ENCODE measurements at regions not wholly inside any gene's neighbourhood (a gene's known extent, or its start where the extent isn't known, plus 50 kb on each side); places are given as distances from the start of the nearest gene placed in this dataset.
"Not testable (repeated sequence)": the region's sequence is repeated elsewhere in the genome, so short reads cannot be mapped to it uniquely, and the experiment has no call there.

DNA sequence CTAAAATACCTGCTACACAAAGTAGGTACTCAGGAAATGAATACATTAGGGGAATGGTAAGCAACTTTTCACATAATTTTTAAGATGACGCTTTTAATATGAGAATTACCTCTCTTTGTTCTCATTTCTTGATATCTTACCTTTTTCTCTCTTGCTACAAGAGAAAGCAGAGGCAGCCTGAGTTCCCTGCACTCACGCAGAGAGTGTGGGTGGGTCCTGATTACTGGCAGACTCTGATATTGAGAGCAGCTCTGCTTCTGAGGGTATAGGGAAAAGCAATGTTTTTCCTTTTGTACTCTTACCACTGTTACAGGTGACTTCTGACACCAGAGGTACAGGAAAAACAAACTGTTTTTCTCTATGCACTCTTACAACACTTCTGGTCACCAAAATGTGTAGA, 420.2 kb upstream of the TMTC1 start:
- no peak for DNase-seq (ENCODE audit: low read depth in 2 of 2)

DNA sequence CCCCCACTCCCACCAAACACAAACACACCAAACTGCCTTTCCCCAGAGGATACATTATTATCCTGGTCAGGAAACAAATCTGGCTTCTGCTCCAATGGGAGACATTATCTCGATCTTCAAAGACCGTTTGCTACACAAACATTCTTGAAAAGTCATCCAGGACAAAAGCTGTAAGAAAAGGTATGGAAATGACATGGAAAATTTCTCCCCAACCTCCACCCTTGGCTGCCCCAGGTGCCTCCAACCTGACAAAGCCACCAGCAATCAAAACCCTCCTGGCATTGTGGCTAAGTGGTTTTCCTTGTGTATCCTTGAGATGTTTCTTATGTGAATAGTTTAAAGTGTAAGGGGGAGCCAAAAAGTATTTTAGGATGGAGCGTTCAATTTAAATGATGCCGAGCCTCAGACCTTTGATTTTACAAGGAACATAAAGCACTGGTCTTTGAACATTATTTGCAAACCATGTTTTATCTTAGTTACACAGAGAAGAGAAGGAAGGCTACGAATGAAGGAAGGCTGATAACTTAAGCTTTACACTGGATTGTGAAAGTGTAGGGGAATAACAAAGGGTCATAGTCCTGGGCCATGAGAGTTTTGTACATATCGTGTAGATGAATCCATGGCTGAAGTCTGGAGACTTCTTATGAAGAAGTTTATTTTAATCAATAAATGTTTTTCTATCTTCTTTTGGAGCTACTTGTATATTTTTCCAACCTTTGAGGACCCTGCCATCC, 418.9 kb upstream of the TMTC1 start:
- DNase-seq (ENCODE audit: low read depth in 2 of 2): no peak

DNA sequence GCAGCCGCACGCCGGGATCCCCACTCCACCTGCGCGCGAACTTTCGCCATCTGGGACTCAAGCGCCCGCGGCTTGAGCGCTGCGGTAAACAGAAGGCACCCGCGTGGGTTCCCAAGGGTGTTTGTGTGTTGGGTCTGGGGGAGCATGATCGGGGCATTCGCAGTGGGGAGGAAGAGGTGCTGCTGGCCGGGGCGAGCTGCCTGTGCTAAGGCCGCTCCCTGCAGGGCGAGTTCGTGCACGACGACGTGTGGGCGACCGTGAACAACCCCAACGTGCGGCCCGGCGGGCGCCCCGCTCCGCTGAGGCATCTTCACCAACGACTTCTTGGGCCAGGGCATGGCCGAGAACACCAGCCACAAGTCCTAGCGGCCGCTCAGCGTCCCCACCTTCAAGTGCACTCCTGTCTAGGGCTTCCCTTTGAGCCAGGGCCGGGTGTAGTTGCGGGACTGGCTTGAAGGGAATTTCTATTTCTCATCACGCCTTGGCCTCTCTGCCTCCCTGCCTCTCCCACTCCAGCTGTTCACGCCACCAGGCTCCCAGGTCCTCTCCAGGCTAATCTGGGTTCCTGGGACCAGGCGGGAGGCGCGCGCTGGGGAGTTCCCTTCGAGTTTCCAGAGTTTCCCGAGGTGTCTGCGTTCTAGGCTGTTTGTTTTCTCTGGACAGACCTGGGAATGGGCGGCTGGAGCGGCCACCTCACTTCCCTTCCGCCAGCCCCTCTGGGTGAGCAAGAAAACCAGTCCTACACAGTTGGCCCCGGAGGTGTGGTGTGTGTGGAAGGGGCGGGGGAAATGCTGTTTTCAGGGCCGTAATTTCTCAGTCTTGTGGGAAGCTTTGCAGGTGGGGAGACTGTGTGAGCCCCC, 417.8 kb upstream of the TMTC1 start:
- DNase-seq (ENCODE audit: low read depth in 2 of 2): no peak

DNA sequence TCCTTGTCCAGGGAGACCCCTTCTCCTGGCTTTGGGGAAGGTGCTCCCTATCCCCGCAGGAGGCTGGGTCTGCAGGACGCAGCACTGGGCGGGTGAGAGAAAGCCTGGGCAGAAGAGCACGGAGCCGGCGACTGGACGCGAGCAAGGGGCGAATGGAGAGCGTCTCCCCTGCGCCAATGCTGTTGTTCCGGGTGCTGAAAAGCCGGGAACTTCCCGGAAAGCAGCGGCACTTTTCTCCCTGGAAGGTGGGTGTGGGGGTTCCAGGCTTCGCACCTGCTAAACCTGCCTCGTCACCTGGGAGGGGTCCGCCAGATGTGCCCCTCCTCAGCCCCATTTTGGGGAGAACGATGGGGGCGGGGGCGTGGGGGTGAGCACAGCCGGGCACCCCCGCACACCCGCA, 417.1 kb upstream of the TMTC1 start:
- no peak for DNase-seq (ENCODE audit: low read depth in 2 of 2)

DNA sequence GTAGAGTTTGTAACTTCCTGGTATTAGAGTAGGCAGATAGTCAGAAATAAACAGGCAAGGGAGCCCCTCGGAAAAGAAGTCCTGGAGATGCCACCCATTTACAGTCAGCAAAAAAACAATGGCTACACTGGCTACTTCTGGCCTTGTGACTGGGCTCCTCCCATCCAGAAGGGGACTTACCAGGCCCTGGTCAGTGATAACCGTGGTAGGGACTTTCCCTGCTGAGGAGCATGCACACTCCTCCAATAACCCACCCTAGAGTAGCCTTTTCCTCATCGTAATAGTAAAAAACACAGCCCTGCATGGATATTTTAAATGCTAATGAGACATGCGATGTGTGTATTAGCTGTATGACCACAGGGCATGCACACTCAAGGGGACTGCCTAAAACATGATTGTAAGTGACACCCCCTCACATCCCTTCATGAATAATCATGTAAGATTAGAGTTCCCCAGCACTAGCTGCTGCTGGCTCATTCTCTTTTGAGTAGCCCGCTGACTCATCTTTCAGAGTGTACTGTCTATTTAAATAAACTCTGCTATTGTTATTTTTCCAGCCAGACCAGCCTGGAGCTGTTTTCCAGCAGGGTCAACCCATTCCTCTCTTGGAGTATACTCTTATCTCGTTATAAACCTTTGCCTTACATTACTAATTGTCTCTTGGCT, 413.8 kb upstream of the TMTC1 start:
- no peak for DNase-seq (ENCODE audit: low read depth in 2 of 2)

DNA sequence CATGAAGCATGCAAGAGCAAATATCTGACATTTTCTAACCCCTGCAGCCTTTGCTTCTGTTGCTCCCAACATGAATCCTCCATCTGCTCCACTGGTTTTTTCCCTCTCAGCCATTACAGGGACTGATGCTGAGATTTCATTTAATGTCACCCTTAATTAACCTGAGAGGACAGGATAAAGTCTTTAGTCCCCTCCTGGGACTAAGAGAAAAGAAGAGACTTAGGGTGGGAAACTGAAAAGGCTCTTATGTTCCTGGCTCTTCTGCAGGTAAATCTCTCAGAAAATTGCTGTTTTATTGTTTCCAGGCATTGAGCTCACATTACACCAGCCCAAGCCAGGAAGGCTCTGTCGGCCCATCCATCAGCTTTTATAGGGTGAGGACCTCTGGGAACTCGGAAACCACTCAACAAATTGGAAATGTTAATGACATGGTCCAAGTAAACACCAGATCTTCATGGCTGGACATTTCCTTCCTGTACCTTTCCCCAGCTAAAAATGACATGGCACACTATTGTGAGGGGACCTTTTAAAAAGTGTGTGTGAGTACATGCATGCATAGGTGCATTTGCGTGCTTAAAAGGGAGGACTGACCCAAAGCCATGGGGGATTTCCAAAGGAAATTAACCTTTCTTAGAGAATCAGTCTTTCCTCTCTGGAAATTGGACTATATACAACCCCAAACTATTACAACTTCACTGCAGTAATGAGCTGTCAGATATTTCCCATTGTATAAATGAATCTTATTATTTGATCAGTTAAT, 408.1 kb upstream of the TMTC1 start:
- DNase-seq (ENCODE audit: low read depth in 2 of 2): no peak

DNA sequence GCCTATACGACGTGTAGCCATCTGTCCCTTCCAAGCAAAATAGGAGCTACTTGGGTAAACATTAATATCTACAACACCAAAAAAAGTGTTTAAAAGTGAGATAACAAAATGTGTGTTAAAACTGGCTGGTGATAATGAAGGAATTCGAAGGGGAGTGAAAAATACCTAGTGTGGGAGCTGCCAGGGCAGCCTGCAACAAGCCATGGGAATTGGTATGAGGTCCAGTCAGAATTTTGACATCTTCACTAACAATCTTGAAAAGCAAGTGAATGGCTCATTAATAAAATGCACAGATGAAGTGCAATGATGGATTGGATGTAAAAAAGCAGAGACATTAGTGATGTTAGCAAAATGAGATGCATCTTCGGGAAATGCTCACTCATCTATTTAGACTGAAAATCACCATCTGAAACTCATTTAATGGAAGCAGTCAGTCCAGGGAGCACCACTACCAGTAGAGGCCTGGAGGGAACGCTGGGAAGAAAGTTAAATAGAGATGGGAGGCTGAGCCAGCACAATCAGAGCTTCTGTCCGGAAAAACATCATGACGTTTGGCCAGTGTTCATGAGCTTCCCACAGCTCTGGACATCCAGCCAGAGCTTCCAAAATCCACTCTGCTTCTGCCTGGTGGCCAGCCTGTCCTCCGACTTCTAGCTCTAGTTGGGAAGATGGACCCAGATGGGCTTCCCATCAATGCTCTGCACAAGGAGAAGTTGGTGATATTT, 405.0 kb upstream of the TMTC1 start:
- no peak for DNase-seq (ENCODE audit: low read depth in 2 of 2)

DNA sequence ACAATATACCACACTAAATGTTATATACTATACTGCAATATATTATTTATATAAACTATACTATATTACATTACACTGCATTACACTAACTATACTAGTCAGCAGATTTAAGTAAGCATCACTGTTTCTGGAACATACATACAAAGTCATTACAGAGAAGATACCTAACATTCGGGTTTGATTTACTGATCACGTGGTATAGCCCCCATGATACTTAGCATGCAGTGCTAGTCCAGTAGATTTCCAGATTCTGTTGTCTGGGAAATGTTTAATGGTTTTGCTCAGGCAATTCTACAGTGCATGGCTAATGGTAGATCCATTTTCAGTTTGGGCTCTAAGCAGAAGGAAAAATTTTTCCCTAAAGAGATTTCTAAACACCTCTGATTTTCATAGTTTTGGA, 403.7 kb upstream of the TMTC1 start:
- no peak for DNase-seq (ENCODE audit: low read depth in 2 of 2)

DNA sequence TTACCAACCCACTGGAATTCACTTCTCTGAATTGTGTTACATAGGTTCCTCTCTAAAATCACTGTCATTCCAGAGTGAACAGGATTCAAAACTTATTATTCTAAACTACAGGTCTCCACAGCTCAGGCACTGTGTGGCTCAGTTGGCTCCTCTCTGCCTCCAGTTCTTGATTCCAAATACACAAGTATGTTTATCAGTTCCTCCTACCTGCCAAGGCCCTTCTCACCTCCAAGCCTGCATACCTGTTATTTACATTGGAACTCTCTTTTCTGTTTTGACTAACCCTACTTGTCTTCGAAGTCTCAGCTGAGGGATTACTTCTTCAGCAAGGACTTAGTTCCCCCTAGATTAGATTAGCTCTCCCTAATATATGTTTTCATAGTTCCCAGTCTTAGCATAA, 397.6 kb upstream of the TMTC1 start:
- DNase-seq (ENCODE audit: low read depth in 2 of 2): no peak

DNA sequence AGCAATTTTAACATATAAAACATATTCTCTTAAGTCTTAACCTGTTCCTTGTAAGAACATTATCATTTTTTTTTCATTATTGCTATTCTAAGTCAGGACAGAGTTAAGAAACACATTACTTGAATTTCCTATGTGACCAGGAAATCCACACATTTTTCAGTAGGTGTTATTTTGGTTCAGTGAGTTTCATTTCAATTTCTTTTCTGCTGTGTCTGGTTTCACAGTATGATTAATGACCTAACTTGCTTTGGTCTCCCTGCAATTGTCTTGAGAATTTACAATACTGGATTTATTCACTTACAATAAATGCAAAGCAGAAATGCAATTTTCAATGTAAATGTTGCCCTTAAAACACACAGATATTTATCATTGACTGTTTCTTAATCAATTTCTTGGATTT, 396.9 kb upstream of the TMTC1 start:
- no peak for DNase-seq (ENCODE audit: low read depth in 2 of 2)

DNA sequence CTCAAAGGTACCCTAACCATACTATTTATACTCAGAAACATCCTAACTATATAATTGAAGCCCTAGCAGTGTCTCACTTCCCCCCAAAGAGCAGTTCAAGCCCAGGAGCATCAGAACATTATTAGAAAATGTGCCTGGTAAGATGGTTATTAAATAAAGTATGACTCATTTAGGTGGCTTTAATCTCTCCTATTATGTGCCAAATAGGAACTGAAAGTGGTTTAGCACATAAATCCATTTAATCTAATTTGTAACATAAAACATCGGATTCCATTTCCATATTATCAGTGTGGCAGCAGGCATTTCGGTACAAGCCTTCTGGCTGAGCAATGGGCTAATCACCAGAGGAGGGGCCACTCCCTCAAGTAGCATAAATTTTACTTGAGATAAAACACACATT, 395.2 kb upstream of the TMTC1 start:
- no peak for DNase-seq (ENCODE audit: low read depth in 2 of 2)

DNA sequence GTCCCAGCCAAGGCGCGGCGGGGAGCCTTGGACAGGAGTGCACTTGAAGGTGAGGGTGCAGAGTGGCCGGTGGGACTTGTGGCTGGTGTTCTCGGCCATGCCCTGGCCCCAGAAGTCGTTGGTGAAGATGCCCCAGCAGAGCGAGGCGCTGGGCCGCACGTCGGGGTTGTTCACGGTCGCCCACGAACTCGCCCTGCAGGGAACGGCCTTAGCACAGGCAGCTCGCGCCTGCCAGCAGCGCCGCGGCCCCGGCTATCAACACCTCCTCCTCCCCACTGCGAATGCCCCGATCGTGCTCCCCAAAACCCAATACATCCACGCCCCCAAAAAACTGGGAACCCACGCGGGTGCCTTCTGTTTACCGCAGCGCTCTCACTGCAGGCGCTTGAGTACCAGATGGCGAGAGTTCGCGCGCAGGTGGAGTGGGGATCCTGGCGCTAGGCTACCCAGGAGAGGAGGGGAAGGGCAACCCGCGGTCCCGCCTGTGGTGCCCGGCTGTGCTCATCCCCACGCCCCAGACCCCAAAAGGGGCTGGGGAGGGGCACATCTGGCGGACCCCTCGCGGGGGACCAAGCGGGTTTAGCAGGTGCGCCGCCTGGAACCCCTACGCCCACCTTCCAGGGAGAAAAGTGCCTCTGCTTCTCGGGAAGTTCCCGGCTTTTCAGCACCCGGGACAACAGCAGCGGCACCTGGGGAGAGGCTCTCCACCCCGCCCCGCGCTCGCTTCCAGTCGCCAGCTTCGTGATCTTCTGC, 386.3 kb upstream of the TMTC1 start:
- no peak for DNase-seq (ENCODE audit: low read depth in 2 of 2)

DNA sequence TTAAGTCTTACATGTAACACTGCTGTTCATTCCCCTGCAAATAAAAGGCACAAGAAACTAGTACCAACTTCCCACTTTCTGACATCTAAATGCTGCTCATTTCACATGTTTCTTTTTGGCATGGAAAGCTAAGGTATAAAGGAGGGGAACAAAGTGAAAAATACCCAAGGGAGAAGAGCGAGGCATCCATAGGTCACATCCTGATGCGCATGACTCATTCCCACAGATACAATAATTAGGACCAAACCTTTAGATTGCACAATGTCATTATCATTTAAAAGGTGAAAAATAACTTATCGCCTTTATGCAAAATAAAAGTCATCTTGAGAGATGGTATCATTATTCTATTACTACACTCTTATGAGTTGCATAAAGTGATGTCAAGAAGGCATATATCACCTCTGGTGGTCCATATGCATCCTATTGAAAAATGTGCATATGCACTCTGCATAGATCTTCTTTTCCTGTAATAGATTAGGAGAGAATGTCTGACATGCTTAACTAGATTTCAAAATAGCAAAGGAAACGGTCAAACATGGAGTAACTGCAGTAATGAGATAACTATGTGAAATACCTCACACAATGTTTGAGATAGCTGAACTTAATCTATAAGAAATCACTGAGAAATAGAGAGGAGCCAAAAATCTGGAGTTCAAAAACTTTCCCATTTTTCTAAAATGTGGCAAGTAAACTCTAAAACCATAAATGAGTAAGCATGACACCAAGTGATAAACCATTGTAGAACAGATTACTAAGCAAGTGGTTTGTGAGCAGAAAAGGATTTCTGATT, 382.5 kb upstream of the TMTC1 start:
- no peak for DNase-seq (ENCODE audit: low read depth in 2 of 2)

DNA sequence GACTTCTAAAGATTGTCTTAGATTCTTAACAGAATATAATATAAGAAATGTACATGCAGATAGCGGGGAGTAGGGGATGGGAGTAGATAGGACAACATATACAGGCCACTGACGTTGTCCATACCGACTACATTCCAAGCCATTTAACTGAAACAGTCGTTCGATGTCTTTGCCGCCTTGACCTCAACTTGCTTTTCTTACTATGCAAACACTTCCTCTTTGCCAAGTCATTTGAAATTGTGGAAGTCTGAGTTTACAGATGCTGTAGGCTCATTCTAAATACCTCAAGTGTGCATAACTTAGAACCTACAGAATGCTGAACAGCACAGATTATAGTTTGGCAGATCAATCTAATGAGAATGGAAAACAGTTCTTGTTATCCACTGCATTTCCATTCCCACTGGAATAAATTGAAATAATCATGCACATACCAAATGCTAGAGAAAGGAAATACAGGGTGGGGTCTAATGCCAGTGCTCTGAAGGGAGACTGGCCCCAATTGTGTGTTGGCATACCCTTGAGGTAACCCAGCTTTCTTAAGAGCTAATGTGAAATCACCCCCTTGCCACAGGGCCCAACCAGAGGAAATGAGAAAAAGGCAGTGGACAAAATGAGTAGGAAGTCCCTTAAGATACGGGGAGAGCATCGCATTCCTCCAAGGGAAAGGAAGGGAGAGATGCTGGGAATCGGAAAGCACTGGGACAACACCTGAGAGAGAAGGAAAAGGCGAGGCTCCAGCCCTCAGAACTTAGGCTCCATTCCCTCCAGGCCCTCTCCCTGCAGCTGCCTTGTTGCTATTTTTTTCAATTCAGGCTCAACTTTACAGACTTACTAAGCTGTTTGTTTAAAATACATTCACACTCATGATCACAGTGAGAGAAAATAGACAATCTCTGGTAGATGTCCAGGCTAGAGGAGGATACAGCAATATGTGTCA, 380.9 kb upstream of the TMTC1 start:
- no peak for DNase-seq (ENCODE audit: low read depth in 2 of 2)

DNA sequence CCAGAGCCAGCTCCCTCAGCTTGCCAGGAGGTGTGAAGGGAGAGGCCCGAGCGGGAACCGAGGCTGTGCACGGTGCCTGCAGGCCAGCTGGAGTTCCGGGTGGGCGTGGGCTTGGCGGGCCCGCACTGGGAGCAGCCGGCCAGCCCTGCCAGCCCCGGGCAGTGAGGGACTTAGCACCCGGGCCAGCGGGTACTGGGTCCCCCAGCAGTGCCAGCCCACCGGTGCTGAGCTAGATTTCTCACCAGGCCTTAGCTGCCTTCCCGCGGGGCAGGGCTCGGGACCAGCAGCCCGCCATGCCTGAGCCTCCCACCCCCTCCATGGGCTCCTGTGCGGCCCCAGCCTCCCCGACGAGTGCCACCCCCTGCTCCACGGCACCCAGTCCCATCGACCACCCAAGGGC, 373.1 kb upstream of the TMTC1 start:
- not testable (repeated sequence) for DNase-seq (ENCODE audit: low read depth in 2 of 2)

DNA sequence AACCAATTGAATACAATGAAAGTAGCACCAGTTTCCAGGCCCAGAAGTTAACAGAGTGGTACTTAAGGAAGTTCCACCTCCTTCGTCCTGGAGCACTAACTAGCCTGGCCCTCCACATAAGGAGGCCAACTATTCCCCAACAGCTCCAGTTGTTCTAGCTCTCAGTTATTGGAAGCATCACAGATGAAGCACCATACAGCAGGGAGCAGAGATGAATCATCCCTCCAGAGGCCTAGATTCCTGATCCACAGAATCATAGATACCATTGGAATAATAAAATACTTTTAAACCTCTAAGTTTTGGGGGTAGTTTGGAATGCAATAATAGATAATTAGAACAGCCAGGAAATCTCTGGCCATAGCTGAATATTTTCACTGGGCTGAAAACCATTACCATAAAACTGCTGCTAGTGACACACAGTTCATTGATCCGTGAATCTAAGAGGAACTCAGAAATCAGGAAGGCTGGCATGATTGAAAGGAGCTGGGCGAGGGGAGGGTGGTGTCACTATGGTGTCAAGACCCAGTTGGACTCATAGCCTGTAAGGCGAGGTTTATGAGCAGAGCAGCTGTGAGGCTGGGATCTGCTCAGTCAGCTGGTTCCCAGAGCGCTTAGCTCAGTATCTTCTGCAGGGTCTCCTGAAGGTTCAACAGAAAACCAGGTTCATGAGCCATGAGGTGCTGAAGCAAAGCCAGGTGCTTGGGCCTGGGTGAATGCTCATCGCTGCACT, 371.4 kb upstream of the TMTC1 start:
- no peak for DNase-seq (ENCODE audit: low read depth in 2 of 2)

DNA sequence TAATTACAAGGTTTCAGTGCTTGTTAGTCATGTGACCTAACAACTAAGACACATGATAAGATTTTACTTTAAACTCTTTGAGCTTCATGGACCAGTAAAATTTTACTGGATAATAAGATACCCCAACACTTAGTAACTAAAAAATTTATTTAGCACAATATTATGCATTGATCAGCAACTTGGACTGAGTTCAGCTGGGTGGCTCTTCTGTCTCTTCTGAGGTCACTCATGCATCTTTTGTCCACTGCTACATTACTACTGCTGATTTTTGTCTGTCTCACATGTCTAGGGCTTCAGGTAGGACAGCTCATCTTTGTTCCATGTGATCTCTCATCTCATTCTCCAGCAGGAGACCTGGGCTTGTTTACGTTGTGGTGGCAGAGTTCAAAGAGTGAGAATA, 370.2 kb upstream of the TMTC1 start:
- no peak for DNase-seq (ENCODE audit: low read depth in 2 of 2)

DNA sequence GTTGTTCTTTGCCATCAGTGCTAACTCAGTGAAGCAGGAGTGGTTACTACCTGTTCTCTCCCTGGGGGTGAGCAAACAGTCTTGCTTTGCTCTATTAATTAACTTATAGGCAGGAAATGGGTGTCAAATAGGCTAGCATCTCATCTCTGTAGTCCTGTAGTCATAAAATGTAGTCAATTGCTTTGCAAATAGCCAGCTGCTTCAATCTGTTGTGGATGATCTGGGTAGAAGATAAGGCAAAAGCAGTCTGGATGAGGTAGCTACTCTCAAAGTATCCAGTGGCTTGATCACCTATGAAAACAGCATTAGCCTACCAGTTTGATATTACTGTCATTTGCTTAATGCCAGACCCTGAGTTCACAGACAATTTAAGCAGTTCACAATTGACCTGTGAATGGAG, 369.0 kb upstream of the TMTC1 start:
- DNase-seq (ENCODE audit: low read depth in 2 of 2): no peak
